ENCODE measurements at regions not wholly inside any gene's neighbourhood (a gene's known extent, or its start where the extent isn't known, plus 50 kb on each side); places are given as distances from the start of the nearest gene placed in this dataset.
"Not testable (repeated sequence)": the region's sequence is repeated elsewhere in the genome, so short reads cannot be mapped to it uniquely, and the experiment has no call there.

DNA sequence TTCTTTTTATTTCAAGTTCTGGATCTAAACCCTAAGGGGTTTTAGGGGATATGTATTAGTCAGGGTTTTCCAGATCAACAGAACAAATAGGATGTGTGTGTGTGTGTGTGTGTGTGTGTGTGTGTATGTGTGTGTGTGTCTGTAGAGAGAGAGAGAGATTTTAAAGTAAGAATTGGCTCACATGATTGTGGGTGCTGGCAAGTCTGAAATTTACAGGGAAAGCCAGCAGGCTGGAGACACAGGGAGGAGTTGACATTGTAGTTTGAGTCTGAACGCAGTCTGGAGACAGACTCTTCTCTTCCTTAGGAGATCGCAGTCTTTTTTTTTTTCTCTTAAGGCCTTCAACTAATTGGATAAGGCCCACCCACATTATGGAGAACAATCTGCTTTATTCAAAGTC, 428.8 kb upstream of the TBL1XR1 start:
- DNase-seq (ENCODE audit: low spot score) = no peak

DNA sequence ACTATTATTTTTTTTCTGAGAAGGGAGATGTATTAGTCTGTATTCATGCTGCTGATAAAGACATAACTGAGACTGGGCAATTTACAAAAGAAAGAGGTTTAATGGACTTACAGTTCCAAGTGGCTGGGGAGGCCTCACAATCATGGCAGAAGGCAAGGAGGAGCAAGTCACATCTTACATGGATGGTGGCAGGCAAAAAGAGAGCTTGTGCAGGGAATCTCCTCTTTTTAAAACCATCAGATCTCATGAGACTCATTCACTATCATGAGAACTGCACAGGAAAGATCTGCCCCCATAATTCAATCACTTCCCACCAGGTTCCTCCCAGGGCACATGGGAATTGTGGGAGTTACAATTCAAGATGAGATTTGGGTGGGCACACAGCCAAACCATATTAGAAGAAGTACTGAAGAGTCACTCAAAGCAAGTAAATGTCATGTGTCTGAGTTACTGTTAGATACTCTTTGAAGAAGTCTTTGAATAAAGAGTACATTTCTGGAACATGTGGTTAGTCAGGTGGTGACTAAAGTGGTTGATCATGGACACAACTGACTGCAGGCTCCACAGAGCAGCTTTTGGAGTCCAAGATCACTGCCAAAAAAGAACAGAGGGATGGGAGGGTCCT, 430.9 kb upstream of the TBL1XR1 start:
- DNase-seq (ENCODE audit: low spot score) = not testable (repeated sequence)

DNA sequence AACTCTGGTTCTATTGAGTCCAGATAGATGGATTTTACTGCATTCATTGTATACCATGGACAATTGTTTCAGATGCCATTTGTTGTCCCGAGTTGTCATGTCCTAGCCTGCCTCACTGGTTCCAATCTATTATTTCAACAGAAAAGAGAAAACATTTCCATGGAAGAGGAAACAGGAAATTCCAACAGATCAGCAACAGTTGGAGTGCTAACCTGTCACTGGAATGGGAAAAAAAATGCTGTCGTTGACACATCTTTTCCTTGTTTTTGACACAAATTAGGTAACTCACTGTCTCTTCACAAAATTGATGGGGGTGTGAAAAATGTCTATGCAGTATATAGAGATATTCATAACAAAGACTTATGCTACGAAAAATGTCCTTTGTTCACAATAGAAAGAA, 432.0 kb upstream of the TBL1XR1 start:
- peak; percentile 21 for DNase-seq (ENCODE audit: low spot score)

DNA sequence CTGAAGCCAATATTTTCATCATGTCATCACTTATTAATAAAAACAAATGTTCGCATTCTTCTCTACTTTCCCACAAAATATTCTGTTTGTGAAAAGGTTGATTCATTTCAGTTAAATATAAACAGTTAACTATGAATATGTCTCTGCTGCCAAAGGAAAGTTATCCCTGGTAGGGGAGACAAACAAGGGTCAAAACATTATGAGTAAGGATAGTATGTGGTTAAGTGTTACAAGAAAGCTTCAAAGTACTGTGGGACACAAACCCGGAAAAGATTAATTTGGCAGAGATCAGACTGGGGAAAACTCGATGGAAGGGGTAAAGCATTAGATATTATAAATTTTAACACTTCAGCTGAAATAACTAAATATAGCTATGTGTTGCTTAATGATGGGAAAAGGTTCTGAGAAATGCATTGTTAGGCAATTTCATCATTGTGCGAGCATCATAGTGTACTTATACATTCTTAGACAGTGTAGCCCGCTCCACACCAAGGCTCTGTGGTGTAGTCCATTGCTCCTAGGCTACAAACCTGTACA, 436.5 kb upstream of the TBL1XR1 start:
- no peak for DNase-seq (ENCODE audit: low spot score)

DNA sequence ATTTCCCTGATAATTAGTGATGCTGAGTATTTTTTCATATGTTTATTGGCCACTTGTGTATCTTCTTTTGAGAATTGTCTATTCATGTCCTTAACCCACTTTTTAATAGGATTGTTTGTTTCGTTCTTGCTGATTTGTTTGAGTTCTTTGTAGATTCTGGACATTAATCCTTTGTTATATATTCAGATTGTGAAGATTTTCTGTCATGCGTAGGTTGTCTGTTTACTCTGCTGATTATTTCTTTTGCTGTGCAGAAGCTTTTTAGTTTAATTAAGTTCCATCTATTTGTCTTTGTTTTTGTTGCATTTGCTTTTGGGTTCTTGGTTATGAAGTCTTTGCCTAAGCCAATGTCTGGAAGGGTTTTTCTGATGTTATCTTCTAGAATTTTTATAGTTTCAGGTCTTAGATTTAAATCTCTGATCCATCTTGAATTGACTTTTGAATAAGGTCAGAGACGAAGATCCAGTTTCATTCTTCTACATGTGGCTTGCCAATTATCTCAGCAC, 438.4 kb upstream of the TBL1XR1 start:
- not testable (repeated sequence) for DNase-seq (ENCODE audit: low spot score)

DNA sequence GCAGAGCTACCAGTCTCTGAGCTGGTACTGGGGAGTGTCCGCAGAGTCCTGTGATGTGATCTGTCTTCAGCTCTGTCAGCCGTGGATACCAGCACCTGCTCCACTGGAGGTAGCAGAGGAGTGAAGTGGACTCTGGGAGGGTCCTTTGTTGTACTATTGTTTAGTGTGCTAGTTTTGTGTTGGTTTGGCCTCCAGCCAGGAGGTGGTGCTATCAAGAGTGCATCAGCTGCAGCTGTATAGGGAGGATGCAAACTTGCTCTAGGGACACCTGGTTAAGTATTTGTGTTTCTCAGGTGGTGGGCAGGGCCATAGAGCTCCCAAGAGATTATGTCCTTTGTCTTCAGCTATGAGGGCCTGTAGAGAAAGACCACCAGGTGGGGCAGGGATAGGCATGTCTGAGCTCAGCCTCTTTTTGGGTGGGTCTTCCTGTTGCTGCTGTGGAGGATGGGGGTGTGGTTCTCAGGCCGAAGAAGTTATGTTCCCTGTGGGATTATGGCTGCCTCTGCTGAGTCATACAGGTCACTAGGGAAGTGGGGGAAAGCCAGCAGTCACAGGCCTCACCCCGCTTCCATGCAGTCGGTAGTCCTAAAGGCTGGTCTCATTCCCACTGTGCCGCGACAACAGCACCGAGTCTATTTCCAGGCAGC, 443.2 kb upstream of the TBL1XR1 start:
- no peak for DNase-seq (ENCODE audit: low spot score)

DNA sequence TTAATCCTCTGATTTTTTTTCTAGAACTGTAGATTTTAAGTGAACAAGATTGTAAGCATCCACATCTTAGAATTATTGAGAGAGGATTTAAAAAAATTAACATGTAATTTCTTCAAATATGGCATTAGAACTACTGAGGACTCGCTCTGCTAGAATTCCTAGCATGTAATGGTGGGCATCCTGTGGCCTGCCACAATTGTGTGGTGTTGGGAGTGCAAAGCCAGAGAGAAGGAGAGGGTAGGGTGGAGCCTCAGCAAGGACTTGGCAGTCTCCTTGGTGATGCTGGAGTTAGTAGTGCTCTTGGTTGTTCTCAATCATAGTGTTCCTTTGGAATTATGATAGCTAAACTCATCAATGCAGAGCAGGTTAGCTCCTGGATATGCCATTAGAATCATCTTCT, 443.9 kb upstream of the TBL1XR1 start:
- no peak for DNase-seq (ENCODE audit: low spot score)

DNA sequence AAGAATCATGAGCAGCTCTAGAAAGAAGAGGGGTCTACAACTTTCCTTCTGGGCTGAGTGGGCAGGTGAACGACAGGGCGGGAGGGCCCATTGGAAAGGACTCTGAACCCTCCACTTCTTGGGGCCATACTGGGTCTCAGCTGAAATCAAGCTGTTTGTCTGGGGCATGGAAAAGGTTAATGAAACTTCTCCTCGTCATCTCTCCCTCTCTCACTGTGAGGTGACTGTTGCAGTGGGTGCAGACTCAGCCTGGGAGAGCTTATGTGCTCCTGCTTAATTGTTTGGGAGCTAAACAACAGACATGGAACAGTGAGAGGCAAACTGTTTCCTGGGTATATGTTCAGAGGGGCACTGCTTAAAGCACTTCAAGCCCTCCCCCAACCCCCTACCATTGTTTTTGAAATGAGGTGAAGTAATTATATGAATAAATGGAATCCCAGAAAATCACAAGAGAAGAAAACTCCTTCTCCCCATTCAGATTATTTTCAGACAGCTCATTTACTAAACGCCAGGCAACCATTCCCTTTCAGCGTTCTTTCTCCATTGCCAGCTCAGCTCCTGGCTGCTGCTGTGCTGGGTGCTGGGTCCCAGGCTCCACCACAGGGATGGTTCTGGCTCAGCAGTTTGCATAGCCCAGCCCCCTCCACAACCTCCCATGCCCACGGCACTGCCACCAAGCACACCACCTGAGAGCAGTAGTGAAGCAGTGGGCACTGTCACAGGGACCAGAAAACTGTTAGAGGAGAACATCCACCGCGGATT, 444.9 kb upstream of the TBL1XR1 start:
- DNase-seq (ENCODE audit: low spot score) = no peak

DNA sequence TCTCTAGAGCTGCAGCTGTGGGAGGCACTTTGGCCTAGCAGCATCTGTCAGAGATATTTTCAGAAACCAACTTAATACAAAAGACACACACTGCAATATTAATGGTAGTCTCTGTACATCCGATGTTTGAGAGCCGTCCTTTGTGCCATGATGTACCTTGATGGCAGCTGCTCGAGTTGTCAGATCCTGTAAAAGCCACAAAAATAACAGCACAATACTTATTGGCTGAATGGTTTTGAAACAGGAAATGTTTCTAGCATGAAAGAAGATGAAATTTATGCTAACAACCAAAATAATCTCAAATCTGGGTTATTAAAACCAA, 445.5 kb upstream of the TBL1XR1 start:
- DNase-seq (ENCODE audit: low spot score) = no peak

DNA sequence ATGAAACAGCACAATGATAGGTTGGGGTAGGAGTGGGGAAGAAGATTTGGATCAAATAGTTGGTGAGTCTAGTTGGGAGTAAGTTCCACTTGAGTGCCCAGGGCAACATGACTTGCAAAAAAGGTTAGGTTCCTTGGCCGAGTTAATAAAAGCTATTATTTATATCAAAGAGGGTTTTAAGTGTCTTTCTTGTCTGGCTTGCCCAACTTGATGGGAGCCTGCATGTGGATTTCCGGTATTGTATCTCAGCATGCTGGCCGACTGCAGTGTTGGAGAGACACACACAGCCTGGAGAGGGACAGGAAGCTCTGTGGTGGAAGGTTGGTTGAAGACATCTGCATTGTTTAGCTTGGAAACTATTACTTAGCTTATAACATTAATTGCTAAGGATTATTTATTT, 449.5 kb upstream of the TBL1XR1 start:
- no peak for DNase-seq (ENCODE audit: low spot score)

DNA sequence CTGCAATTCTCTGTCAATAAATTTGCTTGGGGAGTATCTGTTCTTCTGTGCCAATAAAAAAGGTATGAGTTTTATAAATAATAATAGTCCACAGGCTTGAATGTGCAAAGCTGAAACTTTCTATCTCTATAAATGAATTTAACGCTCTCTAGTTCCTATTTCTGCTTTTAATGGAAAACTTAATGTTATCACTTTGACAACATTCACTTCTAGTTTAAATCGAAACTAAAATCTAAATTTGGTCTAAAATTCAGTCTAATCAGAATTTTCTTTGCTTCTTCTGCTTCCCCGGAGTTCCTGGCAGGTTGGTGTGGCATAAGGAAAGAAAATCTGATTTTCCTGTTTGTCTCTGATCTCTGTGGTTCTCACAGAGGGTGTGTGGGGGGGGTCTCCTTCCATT, 450.1 kb upstream of the TBL1XR1 start:
- DNase-seq (ENCODE audit: low spot score) = no peak

DNA sequence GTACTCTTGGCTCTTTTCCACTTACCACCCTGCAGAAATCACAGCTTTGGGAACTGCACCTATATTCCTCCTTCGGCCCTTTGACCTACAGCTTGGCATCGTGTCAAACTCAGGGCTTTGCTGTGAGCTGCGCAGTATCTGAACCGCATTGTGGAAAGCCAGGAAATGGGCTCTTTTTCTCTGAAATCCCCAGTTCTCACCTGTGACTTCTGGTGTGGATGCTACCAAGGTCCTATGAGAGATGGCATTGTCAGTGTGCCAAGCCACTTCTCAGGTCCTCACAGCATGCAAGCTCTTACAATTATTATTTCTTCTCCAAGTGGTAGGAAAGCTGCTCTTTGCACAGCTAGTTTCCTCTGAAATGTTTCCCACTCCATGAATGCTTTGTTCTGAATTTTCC, 450.6 kb upstream of the TBL1XR1 start:
- DNase-seq (ENCODE audit: low spot score) = no peak

DNA sequence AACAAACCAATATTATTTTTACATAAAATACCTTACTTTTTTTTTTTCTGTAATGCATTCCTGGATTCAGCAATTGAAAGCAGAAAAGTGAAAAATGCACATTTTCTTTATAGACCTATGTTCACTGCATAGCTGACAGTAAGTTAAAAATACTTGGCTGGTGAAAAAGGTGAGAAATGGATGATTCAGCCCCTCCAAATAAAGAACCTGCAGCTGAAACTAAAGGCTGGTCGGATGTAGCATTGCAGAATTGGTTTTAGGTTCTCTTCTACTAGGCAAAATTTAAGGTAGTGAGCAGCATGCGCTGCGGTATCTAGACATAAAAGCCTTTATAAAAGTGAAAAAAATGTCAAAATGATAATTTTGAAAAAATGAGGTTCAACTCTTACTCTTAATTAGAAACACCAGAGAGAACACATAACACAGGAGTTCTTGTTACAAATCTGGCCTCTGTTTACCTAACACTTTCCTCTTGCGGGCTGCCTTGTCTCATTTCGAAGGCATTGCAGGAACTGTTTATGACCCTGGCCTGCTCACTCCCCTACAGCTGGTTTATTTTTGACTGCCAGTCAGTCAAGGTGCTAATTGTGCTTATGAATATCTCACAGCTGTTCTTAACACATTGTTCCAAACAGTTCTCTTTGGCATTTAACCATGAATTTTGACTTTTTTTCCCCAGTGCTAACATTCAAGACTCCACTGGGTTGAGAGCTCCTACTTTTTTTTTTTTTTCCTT, 455.4 kb upstream of the TBL1XR1 start:
- DNase-seq (ENCODE audit: low spot score) = no peak

DNA sequence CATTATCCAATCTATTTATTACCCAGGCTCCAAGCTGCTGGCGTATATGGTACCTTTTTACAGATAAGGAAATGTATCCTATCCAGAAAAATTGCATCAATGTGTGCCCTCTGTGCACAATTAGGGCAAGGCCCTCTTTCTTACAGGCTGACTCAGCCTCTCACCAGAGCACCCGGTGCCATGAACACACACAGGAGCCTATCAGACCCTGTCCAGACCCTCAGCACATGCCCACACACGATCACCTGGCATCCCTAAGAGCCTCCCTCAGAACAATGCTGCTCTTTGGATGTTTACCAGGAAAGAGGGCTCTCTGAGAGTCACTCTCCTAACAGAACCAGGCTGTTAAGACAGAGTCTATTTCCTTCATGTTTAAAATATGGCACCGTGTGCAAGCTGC, 460.0 kb upstream of the TBL1XR1 start:
- no peak for DNase-seq (ENCODE audit: low spot score)

DNA sequence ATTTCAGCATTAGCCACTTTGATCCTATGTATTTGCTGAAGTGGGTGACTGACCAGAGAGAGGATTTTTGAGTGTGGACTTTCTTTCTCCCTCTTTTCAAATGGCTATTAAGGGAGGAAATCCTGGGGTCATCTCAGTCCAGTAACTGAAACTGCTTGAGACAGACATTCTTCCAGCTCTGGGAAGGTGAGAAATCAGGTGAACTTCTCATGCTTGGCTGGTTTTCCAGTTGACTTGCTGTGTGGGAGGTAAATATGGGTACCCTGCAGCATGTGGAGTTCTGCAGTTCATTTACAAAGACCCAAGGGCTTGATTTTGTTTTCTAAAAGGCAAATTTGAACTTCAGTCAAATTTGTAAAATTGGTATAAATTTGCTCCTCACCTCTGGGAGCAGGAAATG, 461.1 kb upstream of the TBL1XR1 start:
- DNase-seq (ENCODE audit: low spot score) = no peak

DNA sequence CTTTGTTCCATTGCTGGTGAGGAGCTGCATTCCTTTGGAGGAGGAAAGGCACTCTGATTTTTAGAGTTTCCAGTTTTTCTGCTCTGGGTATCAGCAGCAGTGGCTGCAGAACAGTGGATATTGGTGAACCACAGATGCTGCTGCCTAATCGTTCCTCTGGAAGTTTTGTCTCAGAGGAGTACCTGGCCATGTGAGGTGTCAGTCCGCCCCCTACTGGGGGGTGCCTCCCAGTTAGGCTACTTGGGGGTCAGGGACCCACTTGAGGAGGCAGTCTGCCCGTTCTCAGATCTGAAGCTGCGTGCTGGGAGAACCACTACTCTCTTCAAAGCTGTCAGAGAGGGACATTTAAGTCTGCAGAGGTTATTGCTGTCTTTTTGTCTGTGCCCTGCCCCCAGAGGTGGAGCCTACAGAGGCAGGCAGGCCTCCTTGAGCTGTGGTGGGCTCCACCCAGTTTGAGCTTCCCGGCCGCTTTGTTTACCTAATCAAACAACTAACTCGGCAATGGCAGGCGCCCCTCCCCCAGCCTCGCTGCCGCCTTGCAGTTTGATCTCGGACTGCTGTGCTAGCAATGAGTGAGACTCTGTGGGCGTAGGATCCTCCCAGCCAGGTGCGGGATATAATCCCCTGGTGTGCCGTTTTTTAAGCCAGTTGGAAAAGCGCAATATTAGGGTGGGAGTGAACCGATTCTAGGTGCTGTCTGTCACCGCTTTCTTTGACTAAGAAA, 467.3 kb upstream of the TBL1XR1 start:
- DNase-seq (ENCODE audit: low spot score) = not testable (repeated sequence)

DNA sequence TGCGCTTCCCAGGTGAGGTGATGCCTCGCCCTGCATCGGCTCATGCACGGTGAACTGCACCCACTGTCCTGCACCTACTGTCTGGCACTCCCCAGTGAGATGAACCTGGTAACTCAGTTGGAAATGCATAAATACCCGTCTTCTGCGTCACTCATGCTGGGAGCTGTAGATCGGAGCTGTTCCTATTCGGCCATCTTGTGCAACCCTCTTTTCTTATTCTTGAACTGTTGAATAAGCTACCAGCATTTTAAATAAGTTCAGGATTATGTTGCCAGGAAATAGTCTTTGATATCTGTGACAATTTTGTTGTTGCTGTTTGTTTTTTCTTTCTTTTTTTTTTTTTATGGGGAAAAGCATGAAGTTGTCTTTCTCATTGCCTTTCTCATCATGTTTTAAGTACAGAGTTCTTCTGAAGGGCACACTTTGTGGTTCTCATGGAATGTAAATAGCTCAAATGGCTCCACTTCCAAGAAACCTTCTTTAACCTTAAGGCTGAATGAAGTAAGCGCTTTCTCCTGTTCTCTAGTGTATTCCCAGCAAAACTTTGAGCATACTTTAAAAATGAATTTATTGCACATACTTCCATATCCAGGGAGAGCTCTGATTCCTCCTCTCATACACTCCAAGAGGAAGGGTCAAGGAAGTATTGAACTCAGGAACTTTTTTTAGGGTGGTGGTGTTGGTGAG, 468.0 kb upstream of the TBL1XR1 start:
- no peak for DNase-seq (ENCODE audit: low spot score)

DNA sequence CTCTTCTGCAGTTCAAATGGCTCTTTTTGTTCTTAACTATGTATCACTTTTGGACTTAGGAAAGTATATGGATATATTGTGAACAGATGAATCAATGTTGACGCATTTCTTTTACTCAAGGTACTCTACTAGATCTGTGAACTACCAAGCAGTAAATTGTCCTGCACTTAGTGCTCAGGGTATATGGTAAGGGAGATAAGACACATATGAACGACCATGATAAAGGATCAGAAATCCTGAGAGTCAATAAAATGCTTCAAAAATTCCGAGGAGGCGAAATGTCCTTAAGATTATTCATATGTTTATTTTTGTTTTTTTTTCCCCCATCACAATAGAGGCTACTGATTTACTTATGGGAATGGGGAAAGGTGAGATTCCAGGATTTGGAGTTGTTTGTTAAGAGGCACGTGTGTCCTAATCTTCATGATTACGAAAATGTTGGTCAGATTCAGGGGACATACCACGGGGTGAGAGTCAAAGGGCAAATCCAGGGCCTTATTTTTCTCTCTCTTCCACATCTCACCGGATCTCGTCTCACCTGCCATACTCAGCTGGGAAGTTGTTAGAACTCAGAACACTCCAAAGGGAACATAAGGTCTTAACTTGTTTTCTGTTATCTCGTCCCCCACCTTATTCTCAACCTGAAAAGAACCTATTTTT, 475.1 kb upstream of the TBL1XR1 start:
- no peak for DNase-seq (ENCODE audit: low spot score)

DNA sequence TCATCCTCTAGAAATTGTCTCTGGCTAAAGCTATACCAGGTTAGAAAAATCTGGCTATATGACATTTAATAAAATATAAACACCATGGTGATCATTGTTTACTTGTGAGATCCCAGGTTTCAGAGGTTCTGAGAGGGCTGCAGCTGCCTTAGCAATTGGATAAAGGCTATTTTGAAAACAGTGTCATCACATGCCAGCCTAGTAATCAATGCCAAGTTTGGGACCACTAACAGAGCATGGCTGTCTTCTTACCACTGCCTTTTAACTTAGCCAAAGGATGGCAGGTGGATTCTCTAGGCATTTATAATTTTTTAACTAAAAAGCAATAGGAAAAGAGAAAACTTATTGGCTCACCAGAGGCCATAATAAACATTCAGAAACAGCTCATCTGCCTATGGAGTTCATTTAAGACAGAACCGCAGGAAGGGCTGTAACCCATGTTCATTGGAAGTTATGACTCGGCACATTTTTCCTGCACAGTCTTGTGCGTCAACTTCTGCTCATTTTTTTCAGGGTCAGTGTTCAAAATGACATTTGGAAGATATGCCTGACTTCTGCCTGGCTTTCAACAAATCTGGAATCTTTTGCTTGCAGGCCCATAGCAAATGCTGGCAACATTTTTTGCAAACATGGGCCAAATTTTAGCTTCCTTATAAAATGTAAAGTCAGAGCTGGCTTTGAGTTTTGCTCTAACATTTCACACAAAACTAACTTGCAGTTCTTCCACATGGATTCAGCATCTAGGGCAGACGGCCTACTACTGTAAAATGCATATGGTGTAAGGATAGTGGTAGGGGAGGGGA, 476.0 kb upstream of the TBL1XR1 start:
- peak; percentile 33 for DNase-seq (ENCODE audit: low spot score)

DNA sequence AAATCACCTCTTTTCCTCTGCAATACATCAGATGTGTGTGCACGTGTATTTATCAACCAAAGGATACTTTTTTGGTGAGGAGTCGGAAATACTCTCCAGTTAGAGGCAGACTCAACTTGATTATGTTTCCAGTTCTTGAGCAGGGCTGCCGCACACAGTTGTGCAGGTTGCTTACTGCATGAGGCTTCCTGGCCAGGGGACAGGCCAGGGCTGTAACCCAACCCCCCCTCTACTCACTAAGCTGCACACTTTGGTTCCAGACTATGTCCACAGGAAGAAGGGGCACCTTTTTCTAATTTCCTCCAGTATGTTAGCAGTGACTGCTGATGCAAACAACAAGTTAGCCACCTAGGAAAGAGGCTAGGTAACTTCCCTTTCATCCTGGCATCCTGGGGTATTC, 476.9 kb upstream of the TBL1XR1 start:
- no peak for DNase-seq (ENCODE audit: low spot score)
